ENCODE measurements at regions not wholly inside any gene's neighbourhood (a gene's known extent, or its start where the extent isn't known, plus 50 kb on each side); places are given as distances from the start of the nearest gene placed in this dataset.
"Not testable (repeated sequence)": the region's sequence is repeated elsewhere in the genome, so short reads cannot be mapped to it uniquely, and the experiment has no call there.

DNA sequence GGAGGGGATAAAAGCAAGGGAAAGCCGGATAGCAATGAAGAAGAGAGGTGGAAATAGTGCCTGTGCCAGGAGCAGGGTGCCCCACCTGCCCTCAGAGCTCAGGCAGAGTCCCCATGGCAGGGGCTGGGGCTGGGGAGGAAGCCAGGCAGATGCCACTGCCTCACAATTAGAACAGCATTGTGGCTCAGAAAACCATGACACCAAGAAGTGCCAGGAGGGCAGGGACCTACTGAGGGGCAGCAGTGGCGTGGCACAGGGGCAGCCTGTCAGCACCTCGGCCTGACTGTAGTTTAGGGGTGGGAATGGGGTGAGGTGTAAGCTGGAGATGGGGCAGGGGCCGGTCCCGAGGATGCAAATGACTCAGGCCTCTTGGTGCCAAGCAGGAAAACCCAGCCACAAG is 532.1 kb upstream of the B3GAT1 start:
- TF ChIP-seq CTCF (IDR thresholded peaks at IDR 0.05; ENCODE audit: borderline replicate concordance, control extremely low read depth, extremely low read depth, insufficient read depth, missing control alignments), result no peak
- in situ Hi-C loops (cut with MboI; ENCODE audit: low sequenced_read_pairs, unreplicated experiment), result no loop called here
- no peak for DNase-seq (ENCODE audit: low spot score)

DNA sequence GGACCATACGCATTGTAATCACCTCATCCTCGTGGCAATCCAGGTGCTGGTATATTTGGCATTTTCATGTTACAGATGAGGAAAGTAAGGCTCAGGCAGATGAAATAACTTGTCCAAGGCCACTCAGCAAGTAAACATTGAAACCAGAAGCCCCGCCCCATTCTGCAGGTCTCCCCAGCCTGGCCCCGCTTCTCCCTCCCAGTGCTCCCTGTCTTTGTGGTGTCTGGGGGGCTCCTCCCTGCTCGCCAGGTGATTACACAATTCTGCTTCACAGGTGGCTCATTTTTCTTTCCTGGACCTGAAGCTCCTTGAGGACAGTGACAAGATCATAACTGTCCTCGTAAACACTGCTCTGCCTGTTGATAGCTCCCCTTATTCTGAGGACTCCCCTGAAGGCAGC is 531.5 kb upstream of the B3GAT1 start:
- no peak for DNase-seq (ENCODE audit: low spot score)
- no peak for TF ChIP-seq CTCF (IDR thresholded peaks at IDR 0.05; ENCODE audit: borderline replicate concordance, control extremely low read depth, extremely low read depth, insufficient read depth, missing control alignments)
- in situ Hi-C loops (cut with MboI; ENCODE audit: low sequenced_read_pairs, unreplicated experiment), result no loop called here

- in situ Hi-C loops (cut with MboI; ENCODE audit: low sequenced_read_pairs, unreplicated experiment), result no loop called here
- TF ChIP-seq CTCF (IDR thresholded peaks at IDR 0.05; ENCODE audit: borderline replicate concordance, control extremely low read depth, extremely low read depth, insufficient read depth, missing control alignments), result no peak
- DNase-seq (ENCODE audit: low spot score), result no peak
Observed at GRCh38 chr11:134942681-134943080, 530.6 kb upstream of the B3GAT1 start.

- DNase-seq (ENCODE audit: low spot score); in situ Hi-C loops (cut with MboI; ENCODE audit: low sequenced_read_pairs, unreplicated experiment): not testable (repeated sequence)
Observed at GRCh38 chr11:134941936-134942600, 530.0 kb upstream of the B3GAT1 start.

DNA sequence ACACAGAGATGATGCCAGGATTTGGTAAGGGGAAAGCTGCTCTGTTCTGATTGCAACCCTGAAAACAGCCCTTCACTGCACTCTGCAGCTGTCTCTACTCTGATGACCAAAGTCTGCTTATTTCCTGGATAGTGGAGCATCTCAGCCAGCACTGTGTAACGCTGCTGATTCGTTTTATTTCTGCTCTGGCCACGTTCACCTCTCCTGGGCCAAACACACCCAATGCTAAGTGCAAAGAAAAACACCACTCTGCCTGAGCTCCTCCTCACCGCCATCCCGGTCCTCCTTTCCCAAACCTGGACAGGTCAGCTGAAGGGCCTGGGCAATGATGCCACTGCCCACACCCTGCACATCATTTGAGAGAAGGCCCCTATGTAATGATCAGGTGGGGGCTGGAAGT is 529.3 kb upstream of the B3GAT1 start:
- no peak for TF ChIP-seq CTCF (IDR thresholded peaks at IDR 0.05; ENCODE audit: borderline replicate concordance, control extremely low read depth, extremely low read depth, insufficient read depth, missing control alignments)
- DNase-seq (ENCODE audit: low spot score), result no peak
- in situ Hi-C loops (cut with MboI; ENCODE audit: low sequenced_read_pairs, unreplicated experiment), result no loop called here

DNA sequence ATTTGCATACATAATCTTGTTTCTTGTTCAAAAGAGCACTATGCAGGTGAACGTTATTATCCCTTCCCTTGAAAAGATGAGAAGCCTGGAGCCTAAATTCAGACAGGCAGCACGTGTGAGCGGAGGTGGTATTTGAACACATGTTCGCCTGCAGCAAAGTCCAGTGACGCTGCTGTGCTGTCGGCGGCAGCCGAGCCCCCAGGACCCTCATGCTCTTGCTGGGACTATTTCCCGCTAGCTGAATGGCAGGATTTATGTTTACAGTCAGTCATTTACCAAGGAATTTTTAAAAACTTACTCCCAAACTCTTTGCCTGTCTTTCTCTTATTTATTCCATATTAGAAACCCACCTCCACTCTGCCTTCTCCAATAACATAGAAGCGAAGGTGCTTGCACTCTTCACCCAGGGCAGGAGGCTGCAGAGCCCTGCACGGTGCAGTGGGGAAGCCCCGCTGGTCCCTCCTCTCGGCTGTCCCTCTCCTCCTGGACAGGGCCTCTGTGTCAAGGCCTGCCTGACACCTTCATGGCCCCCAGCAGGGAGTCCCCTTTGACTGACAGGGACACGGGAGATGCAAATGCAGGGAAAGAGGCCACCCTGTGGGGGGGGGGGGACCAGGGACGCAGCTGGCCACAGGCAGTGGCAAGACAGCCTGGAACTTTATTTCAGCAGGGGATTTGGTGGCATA is 528.5 kb upstream of the B3GAT1 start:
- no peak for DNase-seq (ENCODE audit: low spot score)
- in situ Hi-C loops (cut with MboI; ENCODE audit: low sequenced_read_pairs, unreplicated experiment), result no loop called here
- TF ChIP-seq CTCF (IDR thresholded peaks at IDR 0.05; ENCODE audit: borderline replicate concordance, control extremely low read depth, extremely low read depth, insufficient read depth, missing control alignments), result no peak

DNA sequence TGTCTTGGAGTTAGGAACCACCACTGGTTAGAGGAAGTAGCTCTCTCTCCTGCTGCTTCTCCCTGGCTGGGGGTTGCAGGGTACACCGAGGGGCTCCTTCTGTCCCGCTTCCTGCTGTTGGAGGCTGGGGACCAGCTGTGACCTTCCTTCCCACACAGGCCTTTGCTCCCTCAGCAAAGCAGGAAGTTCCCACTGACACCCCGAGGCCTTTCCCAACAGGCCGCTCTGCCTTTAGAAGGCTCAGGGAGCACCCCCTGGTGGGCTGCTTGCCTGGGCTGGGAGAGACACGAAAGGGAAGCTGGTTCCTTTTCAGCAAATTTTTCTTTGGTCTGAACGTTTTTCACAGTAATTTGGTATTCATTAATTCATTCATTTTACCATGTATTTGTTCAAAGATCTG is 527.9 kb upstream of the B3GAT1 start:
- in situ Hi-C loops (cut with MboI; ENCODE audit: low sequenced_read_pairs, unreplicated experiment), result no loop called here
- no peak for TF ChIP-seq CTCF (IDR thresholded peaks at IDR 0.05; ENCODE audit: borderline replicate concordance, control extremely low read depth, extremely low read depth, insufficient read depth, missing control alignments)
- DNase-seq (ENCODE audit: low spot score), result no peak

Data from GM13976 (cell line).